ENCODE measurements at regions not wholly inside any gene's neighbourhood (a gene's known extent, or its start where the extent isn't known, plus 50 kb on each side); places are given as distances from the start of the nearest gene placed in this dataset.

DNA sequence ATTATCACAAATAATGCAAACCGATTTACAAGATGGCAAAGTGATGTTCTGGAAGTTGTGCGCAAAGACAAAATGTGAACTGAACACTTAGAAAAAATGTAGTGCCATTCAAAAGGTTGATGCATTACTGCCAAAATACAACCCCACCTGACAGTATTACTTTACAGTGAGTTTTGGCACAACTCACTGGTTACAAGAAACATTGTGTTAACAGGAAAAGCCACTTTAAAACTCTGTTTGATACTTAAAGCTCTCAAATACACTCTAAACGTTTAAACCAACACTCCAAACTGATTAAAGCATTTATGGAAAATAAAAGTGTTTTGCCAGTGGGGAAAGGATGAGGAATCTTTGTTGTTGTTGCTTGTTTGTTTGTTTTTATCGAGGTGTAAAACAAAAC is 173.4 kb upstream of the SATB2 start (continued):
- TF ChIP-seq, protein P1, sequence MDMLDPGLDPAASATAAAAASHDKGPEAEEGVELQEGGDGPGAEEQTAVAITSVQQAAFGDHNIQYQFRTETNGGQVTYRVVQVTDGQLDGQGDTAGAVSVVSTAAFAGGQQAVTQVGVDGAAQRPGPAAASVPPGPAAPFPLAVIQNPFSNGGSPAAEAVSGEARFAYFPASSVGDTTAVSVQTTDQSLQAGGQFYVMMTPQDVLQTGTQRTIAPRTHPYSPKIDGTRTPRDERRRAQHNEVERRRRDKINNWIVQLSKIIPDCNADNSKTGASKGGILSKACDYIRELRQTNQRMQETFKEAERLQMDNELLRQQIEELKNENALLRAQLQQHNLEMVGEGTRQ (IDR thresholded peaks at IDR 0.05; ENCODE audit: borderline replicate concordance, low read depth, low read length) = no peak

DNA sequence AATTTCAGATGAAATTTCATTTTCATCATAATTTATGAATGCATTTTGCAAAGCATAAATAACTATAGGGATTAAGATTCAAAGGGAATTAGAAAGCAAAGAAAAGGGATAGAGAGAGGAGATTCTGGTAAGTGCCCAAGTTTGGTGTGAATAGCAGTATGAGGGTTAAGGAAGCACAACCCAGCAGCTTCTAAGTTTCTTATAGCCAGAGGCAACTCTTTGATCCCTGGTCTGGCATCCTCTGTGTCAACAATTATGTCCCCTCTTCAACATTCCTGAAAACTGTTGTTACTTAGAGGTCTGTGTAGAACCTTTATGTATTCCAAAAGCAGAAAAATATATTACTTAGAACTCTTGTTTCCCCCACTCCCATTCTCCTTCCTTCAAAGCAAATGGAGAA is 171.6 kb upstream of the SATB2 start:
- Histone ChIP-seq H3K4me3 (ENCODE audit: low read depth in 2 of 2, low read length in 1 of 2) (no peak overlapping the region), H3K9me3 (no peaks in the 10 kb centered on the region), H3K27ac (ENCODE audit: low read depth in 2 of 2, low read length in 1 of 2) (no peak overlapping the region), H2AFZ (ENCODE audit: low read depth) (no peak overlapping the region), H3K4me1 (ENCODE audit: control insufficient read depth in 1 of 2, insufficient read depth in 2 of 2, low read depth in 1 of 2, low read length in 1 of 2) (no peaks in the 10 kb centered on the region), H3K9me2 (no peaks in the 10 kb centered on the region), H3F3A (replicated peaks; ENCODE audit: insufficient read depth) (no peaks in the 10 kb centered on the region), H4K20me1 (ENCODE audit: insufficient read depth) (no peaks in the 10 kb centered on the region), H3K36me3 (replicated peaks in 1 of 2; ENCODE audit: control insufficient read depth in 1 of 2, insufficient read depth in 2 of 2, low read length in 1 of 2) (no peaks in the 10 kb centered on the region), H3K9ac (no peak overlapping the region), H3K79me2 (ENCODE audit: insufficient read depth) (no peaks in the 10 kb centered on the region), H3K27me3 (ENCODE audit: insufficient read depth) (no peaks in the 10 kb centered on the region), H3K4me2 (no peak overlapping the region)
- POLR2A ChIA-PET = no interaction called here
- CTCF ChIA-PET = no interaction called here
- no peak for TF ChIP-seq CHD2 (IDR thresholded peaks at IDR 0.05; ENCODE audit: low read length, partially characterized antibody)
- TF ChIP-seq, protein P2, sequence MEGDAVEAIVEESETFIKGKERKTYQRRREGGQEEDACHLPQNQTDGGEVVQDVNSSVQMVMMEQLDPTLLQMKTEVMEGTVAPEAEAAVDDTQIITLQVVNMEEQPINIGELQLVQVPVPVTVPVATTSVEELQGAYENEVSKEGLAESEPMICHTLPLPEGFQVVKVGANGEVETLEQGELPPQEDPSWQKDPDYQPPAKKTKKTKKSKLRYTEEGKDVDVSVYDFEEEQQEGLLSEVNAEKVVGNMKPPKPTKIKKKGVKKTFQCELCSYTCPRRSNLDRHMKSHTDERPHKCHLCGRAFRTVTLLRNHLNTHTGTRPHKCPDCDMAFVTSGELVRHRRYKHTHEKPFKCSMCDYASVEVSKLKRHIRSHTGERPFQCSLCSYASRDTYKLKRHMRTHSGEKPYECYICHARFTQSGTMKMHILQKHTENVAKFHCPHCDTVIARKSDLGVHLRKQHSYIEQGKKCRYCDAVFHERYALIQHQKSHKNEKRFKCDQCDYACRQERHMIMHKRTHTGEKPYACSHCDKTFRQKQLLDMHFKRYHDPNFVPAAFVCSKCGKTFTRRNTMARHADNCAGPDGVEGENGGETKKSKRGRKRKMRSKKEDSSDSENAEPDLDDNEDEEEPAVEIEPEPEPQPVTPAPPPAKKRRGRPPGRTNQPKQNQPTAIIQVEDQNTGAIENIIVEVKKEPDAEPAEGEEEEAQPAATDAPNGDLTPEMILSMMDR (IDR thresholded peaks at IDR 0.05) = no peak
- no peak for DNase-seq

DNA sequence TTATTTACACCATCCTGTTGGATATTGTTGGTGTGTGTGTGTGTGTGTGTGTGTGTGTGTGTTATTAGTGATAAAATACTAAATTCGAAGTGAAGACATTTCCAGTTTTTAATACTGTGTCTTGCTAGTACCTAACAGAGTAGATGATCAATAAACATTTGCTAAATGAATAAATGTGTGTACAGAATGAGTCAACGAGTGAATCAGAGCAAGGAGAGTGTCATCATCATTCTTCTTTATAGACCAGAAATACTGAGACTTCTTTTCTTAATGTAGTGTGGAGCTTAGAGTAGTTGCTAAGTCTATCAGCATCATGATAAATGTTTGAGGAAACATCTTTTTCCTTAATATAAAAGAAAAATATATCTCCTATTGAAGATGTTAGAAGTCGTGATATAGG is 169.7 kb upstream of the SATB2 start:
- CTCF ChIA-PET = no interaction called here

More for the DNA sequence above, 169.7 kb upstream of the SATB2 start:
- Histone ChIP-seq H3K9me3 (no peaks in the 10 kb centered on the region), H4K20me1 (ENCODE audit: insufficient read depth) (no peaks in the 10 kb centered on the region), H3K36me3 (replicated peaks in 1 of 2; ENCODE audit: control insufficient read depth in 1 of 2, insufficient read depth in 2 of 2, low read length in 1 of 2) (no peaks in the 10 kb centered on the region), H3F3A (replicated peaks; ENCODE audit: insufficient read depth) (no peaks in the 10 kb centered on the region), H3K27ac (ENCODE audit: low read depth in 2 of 2, low read length in 1 of 2) (no peak overlapping the region), H2AFZ (ENCODE audit: low read depth) (no peak overlapping the region), H3K79me2 (ENCODE audit: insufficient read depth) (no peaks in the 10 kb centered on the region), H3K4me3 (ENCODE audit: low read depth in 2 of 2, low read length in 1 of 2) (no peak overlapping the region), H3K27me3 (ENCODE audit: insufficient read depth) (no peaks in the 10 kb centered on the region), H3K9ac (no peak overlapping the region), H3K4me1 (ENCODE audit: control insufficient read depth in 1 of 2, insufficient read depth in 2 of 2, low read depth in 1 of 2, low read length in 1 of 2) (no peaks in the 10 kb centered on the region), H3K9me2 (no peaks in the 10 kb centered on the region), H3K4me2 (no peak overlapping the region)
- TF ChIP-seq, protein P3, sequence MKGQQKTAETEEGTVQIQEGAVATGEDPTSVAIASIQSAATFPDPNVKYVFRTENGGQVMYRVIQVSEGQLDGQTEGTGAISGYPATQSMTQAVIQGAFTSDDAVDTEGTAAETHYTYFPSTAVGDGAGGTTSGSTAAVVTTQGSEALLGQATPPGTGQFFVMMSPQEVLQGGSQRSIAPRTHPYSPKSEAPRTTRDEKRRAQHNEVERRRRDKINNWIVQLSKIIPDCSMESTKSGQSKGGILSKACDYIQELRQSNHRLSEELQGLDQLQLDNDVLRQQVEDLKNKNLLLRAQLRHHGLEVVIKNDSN (IDR thresholded peaks at IDR 0.05; ENCODE audit: borderline replicate concordance, low read depth) = no peak
- TF ChIP-seq NRF1 (IDR thresholded peaks at IDR 0.05; ENCODE audit: low read depth, low read length) = no peak
- TF ChIP-seq TAF1 (IDR thresholded peaks at IDR 0.05; ENCODE audit: borderline replicate concordance, low read depth, low read length) = no peak
- no peak for TF ChIP-seq RAD21 (IDR thresholded peaks at IDR 0.05; ENCODE audit: low read length)
- no peak for TF ChIP-seq FOXJ3 (CRISPR knock-in tag; IDR thresholded peaks at IDR 0.05)
- TF ChIP-seq, protein P2 (IDR thresholded peaks at IDR 0.05) = no peak
- TF ChIP-seq, protein P4, sequence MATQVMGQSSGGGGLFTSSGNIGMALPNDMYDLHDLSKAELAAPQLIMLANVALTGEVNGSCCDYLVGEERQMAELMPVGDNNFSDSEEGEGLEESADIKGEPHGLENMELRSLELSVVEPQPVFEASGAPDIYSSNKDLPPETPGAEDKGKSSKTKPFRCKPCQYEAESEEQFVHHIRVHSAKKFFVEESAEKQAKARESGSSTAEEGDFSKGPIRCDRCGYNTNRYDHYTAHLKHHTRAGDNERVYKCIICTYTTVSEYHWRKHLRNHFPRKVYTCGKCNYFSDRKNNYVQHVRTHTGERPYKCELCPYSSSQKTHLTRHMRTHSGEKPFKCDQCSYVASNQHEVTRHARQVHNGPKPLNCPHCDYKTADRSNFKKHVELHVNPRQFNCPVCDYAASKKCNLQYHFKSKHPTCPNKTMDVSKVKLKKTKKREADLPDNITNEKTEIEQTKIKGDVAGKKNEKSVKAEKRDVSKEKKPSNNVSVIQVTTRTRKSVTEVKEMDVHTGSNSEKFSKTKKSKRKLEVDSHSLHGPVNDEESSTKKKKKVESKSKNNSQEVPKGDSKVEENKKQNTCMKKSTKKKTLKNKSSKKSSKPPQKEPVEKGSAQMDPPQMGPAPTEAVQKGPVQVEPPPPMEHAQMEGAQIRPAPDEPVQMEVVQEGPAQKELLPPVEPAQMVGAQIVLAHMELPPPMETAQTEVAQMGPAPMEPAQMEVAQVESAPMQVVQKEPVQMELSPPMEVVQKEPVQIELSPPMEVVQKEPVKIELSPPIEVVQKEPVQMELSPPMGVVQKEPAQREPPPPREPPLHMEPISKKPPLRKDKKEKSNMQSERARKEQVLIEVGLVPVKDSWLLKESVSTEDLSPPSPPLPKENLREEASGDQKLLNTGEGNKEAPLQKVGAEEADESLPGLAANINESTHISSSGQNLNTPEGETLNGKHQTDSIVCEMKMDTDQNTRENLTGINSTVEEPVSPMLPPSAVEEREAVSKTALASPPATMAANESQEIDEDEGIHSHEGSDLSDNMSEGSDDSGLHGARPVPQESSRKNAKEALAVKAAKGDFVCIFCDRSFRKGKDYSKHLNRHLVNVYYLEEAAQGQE (IDR thresholded peaks at IDR 0.05; ENCODE audit: low read depth, low read length) = no peak
- 0% methylated on average over 3 of the region's 3 CpGs for WGBS (ENCODE audit: low lambda C conversion rate)
- POLR2A ChIA-PET = no interaction called here
- no peak for DNase-seq

All from SK-N-SH (cell line).